Ectodermal cell (in vitro differentiated cells): ENCODE measurements at regions not wholly inside any gene's neighbourhood (a gene's known extent, or its start where the extent isn't known, plus 50 kb on each side); places are given as distances from the start of the nearest gene placed in this dataset.

Source experiments
- H3K27ac ChIP-seq: 2 replicates; pipeline ENCODE4 v1.7.0; 2013; ENCODE audit warnings: mild to moderate bottlenecking, low read depth, low read length; ENCODE audit not compliant: insufficient read depth, poor library complexity, severe bottlenecking
- H3K27me3 ChIP-seq: 2 replicates; pipeline ENCODE4 v1.7.0; 2013; ENCODE audit warnings: mild to moderate bottlenecking, low read length; ENCODE audit not compliant: insufficient read depth, control insufficient read depth, poor library complexity, severe bottlenecking
- H3K36me3 ChIP-seq: one replicate; pipeline ENCODE4 v1.7.0; 2013; ENCODE audit warnings: low read length; ENCODE audit not compliant: control insufficient read depth, insufficient read depth
- H3K4me1 ChIP-seq: one replicate; pipeline ENCODE4 v1.7.0; 2013; ENCODE audit warnings: low read length; ENCODE audit not compliant: control insufficient read depth, insufficient read depth
- H3K4me3 ChIP-seq: 2 replicates; pipeline ENCODE4 v1.7.0; 2013; ENCODE audit warnings: low read depth, low read length, control low read depth; ENCODE audit not compliant: insufficient read depth
- H3K9me3 ChIP-seq: 2 replicates; pipeline ENCODE4 v1.7.0; 2013; ENCODE audit warnings: mild to moderate bottlenecking, low read length, moderate library complexity; ENCODE audit not compliant: control insufficient read depth
- WGBS, 2 experiments: methylation state at CpG; one replicate each; pipeline ENCODE4 v1.1.7; 2013; ENCODE audit warnings: missing lambda C conversion rate in 2 of 2; 5-methylcytosine and 5-hydroxymethylcytosine counted together

DNA sequence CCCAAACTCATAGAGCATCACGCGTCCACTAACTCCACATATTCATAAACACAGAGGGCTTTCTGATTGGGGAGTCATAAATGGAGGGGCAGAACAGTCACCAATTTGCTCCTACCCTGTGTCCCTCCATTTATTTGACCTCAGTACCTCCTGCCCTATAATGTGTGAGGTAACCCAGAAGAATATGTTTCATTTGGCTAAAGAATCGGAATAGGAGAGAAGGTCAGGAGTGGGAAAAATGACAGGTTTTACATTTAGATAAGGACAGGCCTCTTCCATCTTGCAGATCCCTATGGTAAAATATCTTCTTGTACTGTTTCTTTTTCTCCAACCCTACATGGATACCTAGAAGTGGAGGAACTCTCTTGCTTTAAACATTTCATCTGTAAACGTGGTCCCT, 578.0 kb downstream of the TUSC7 start:
- Histone ChIP-seq H3K27ac (no peak overlapping the region), H3K27me3 (no peaks in the 10 kb centered on the region), H3K9me3 (no peaks in the 10 kb centered on the region), H3K36me3 (no peaks in the 10 kb centered on the region), H3K4me1 (no peaks in the 10 kb centered on the region), H3K4me3 (no peak overlapping the region)
- 76 to 81% methylated on average over 4 of the region's 4 CpGs for WGBS, 2 experiments

DNA sequence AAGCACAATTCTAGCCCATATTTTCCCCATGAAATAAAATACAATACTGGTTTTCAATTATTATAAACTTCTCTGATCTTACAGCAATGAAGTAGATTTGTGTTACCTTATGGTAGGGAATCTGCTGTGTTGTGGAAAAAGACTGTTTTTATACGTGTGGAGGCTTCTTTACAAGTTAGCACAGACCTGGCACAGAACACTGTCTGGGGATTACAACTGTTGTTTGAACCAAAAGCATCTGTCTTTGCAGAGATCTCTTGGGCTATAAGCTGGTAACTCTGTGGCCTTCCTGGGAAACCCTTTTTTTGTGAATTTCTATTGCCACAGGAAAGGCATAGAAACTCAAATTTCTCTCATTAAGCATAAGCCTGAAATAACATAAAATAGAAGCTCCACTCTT, 581.9 kb downstream of the TUSC7 start:
- H3K9me3 ChIP-seq = no peaks in the 10 kb centered on the region
- H3K27ac ChIP-seq = no peak overlapping the region
- no peaks in the 10 kb centered on the region for H3K4me1 ChIP-seq
- WGBS, 2 experiments = 58 to 66% methylated on average over 1 of the region's 1 CpG
- H3K27me3 ChIP-seq = no peaks in the 10 kb centered on the region
- no peak overlapping the region for H3K4me3 ChIP-seq
- H3K36me3 ChIP-seq = no peaks in the 10 kb centered on the region

DNA sequence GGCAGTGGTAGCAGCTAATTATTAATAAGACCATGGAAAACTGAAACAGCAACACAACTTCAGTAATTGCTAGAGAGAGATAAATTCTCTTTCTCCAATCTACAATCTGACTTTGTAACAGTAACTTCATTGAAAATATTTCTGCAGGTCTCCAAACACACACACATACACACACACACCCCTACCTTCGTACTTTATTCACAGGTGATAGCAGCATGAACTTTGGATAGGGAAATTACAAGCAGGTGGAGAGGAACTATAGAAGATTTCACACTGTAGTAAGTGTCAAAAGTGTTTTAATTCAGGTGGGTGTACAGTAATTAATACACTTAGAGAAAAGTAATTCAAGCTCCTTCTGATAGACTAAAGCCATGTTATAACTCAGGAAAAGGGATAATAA, 587.5 kb downstream of the TUSC7 start:
- H3K4me1 ChIP-seq = no peaks in the 10 kb centered on the region
- 100% methylated on average over 1 of the region's 1 CpG; no CpG with 5 or more reads in 1 of the 2 experiments for WGBS, 2 experiments
- no peaks in the 10 kb centered on the region for H3K9me3 ChIP-seq
- H3K27ac ChIP-seq = no peak overlapping the region
- H3K4me3 ChIP-seq = no peak overlapping the region
- H3K27me3 ChIP-seq = no peaks in the 10 kb centered on the region
- no peaks in the 10 kb centered on the region for H3K36me3 ChIP-seq

DNA sequence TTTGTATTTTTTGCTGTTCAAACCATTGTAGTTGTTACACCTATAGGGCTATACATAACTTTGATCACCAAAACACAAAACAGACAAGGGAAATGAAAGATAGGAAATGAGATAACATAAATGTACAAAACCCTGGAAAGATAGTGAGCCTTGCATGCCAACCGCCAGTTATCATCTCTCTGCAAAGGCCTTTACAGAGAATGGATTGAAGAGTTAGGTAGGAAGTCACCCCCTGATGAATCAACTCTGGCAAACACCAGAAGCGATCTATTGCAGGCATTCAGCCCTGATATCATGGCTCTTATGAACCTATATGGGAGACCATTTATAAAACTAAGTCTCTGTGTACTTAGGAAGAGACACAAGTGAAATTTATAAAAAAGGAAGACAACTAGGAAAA, 588.0 kb downstream of the TUSC7 start:
- H3K4me1 ChIP-seq = no peaks in the 10 kb centered on the region
- H3K36me3 ChIP-seq = no peaks in the 10 kb centered on the region
- H3K27me3 ChIP-seq = no peaks in the 10 kb centered on the region
- no peak overlapping the region for H3K27ac ChIP-seq
- H3K9me3 ChIP-seq = no peaks in the 10 kb centered on the region
- WGBS, 2 experiments = 92 to 94% methylated on average over 2 of the region's 2 CpGs
- H3K4me3 ChIP-seq = no peak overlapping the region

DNA sequence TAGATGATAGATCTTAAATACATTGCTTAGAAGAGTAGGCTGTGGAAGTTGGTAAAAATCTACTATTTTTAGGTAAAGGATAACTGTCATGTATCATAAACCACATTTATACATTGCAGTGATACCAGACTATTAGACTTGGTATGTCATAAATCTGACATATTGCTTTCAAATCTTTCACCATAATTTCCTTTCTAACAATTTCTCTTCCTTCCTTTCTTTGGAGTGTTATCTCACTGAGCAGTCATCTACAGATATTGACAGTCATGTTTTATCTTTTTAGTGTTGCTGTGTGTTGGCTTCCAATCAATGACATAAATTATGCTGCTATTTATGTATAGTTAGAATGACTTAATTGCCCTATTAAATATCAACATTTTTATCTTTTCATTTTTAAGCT, 588.7 kb downstream of the TUSC7 start:
- Histone ChIP-seq H3K27me3 (no peaks in the 10 kb centered on the region), H3K4me1 (no peaks in the 10 kb centered on the region), H3K36me3 (no peaks in the 10 kb centered on the region), H3K9me3 (no peaks in the 10 kb centered on the region), H3K4me3 (no peak overlapping the region), H3K27ac (no peak overlapping the region)

DNA sequence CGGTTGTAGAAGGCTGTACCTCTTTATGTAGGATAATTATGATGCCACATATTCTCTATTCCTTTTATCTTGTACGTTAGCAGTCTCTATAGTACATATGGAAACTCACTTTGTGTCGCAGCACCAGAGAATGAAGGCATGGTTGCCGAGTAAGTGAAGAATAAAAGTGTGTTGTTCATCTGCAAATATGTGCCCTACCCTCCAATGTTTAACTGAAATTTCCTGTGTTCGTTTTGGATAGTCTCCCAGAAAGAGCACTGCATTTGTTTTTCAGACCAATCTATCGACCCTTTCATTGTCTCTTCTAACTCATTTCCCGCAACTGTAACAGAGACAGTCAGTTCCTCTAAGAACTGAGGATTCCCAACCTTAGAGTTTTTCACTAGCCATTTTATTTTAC, 592.8 kb downstream of the TUSC7 start:
- Histone ChIP-seq H3K4me1 (no peaks in the 10 kb centered on the region), H3K27ac (no peak overlapping the region), H3K27me3 (no peaks in the 10 kb centered on the region), H3K9me3 (no peaks in the 10 kb centered on the region), H3K4me3 (no peak overlapping the region), H3K36me3 (no peaks in the 10 kb centered on the region)
- 90 to 98% methylated on average over 5 to 7 of the region's 7 CpGs for WGBS, 2 experiments

DNA sequence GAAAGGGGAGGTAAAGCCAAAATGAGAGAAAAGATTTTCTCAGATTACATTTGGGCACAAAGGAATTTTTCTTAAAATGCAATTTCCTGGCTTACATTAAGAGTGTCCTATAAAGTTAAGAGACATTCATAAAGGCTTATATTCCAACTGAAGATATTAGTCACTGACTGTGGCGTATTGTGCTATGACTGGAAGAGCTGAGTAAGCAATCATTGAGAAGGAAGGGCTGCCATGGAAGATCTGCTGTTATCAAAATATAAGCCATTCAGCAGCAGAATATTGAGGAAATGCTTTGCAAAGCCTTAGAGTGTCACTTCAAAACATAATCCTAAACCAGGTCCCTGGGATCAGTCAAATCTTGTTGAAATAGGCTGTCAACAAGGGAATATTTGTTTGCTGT, 593.9 kb downstream of the TUSC7 start:
- WGBS, 2 experiments = 100% methylated on average over 1 of the region's 1 CpG
- H3K27ac ChIP-seq = no peak overlapping the region
- no peaks in the 10 kb centered on the region for H3K27me3 ChIP-seq
- no peaks in the 10 kb centered on the region for H3K4me1 ChIP-seq
- no peak overlapping the region for H3K4me3 ChIP-seq
- H3K36me3 ChIP-seq = no peaks in the 10 kb centered on the region
- H3K9me3 ChIP-seq = no peaks in the 10 kb centered on the region

DNA sequence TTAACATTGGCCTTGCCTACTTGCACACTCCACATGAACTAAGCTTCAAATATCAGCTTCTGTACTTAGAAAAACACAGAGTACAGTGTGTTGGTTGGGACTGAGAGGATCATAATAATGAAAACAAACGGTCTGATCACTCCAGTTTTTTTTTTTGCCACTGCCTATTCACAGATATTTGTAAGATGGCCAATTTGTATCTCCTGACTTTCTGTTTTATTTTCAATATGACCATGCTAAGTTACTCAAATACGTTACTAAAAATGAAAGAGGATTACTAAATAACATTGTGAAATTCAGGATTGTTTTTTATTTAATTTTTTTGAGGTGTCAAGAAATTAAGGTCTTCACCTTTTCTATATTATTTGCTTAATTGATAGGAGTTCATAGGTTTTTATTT, 595.1 kb downstream of the TUSC7 start:
- no peaks in the 10 kb centered on the region for H3K9me3 ChIP-seq
- no peaks in the 10 kb centered on the region for H3K4me1 ChIP-seq
- H3K36me3 ChIP-seq = no peaks in the 10 kb centered on the region
- H3K4me3 ChIP-seq = no peak overlapping the region
- 100% methylated on average over 1 to 2 of the region's 2 CpGs for WGBS, 2 experiments
- H3K27me3 ChIP-seq = no peaks in the 10 kb centered on the region
- no peak overlapping the region for H3K27ac ChIP-seq

DNA sequence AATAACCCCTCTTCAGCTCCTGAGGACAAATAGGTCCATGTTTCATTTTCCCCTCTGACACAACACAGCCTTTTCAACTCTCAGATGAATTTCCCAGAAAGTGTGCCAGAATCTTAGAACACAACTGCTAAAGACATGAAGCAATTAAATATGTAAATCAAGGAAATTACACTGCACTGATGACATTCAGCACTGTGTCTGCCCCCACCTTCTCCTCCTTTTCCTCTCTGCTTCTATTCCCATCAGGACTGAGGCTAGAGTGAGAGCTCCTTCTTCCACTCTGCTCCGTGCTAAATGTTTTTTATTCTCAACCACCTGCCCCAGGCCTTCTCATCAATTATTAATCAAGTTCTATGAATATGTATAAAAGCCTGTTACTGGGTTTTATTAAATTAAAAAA, 596.1 kb downstream of the TUSC7 start:
- Histone ChIP-seq H3K36me3 (no peaks in the 10 kb centered on the region), H3K27me3 (no peaks in the 10 kb centered on the region), H3K27ac (no peak overlapping the region), H3K9me3 (no peaks in the 10 kb centered on the region), H3K4me3 (no peak overlapping the region), H3K4me1 (no peaks in the 10 kb centered on the region)
- 80% methylated on average over 1 of the region's 1 CpG; no CpG with 5 or more reads in 1 of the 2 experiments for WGBS, 2 experiments

DNA sequence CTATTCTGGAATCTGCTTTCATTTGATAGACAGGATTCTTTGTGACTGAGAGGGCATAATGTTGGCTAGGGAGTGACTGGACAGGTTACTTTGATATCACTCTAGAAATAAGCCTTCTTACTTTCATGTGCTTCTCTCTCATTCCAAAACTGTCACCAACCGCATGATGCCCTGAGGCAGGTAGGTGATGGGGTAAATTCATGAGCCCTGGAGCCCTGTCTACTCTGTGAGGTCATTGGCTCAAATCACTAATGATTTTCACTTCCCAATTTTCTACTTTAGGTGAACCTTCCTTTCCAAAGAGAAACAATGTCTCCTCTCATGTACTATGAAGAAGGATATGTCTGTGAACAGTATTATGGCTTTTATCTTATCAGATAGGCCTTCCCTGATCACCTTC, 596.7 kb downstream of the TUSC7 start:
- Histone ChIP-seq H3K27me3 (no peaks in the 10 kb centered on the region), H3K4me3 (no peak overlapping the region)
- 91 to 100% methylated on average over 1 of the region's 1 CpG for WGBS, 2 experiments

DNA sequence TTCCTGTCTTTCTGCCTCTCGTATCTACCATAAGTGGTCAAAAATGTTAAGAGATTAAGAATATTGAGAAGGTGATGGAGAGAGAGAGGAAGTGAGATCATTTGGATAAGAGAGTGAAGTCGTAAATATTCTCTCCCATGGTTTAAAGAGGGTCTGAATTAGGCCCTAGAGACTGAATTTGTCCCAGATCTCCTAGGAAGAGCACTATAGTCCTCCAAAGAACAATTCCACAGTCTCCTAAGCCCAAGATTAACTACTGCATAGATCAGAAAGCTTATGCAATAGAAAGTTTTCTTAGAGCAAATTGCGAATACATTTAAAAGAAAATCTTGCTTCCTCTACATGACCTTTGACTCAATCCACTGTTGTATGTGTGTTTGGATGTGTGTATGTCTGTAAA, 598.8 kb downstream of the TUSC7 start:
- Histone ChIP-seq H3K27me3 (no peaks in the 10 kb centered on the region), H3K36me3 (no peaks in the 10 kb centered on the region), H3K4me3 (no peak overlapping the region), H3K27ac (no peak overlapping the region), H3K9me3 (no peaks in the 10 kb centered on the region), H3K4me1 (no peaks in the 10 kb centered on the region)
- 95 to 97% methylated on average over 3 of the region's 3 CpGs for WGBS, 2 experiments

More for the DNA sequence above, 596.7 kb downstream of the TUSC7 start:
- Histone ChIP-seq H3K27ac (no peak overlapping the region), H3K9me3 (no peaks in the 10 kb centered on the region), H3K4me1 (no peaks in the 10 kb centered on the region), H3K36me3 (no peaks in the 10 kb centered on the region)
